Fibroblast of pulmonary artery (primary cell): ENCODE measurements at regions not wholly inside any gene's neighbourhood (a gene's known extent, or its start where the extent isn't known, plus 50 kb on each side); places are given as distances from the start of the nearest gene placed in this dataset.

Source experiments
- DNase-seq: peaks from one replicate; pipeline ENCODE4 v3.0.0-alpha.2; 2010; ENCODE audit warnings: low read depth
- H3K4me3 ChIP-seq: replicated peaks from 2 replicates; pipeline ENCODE4 v1.5.1; 2011; ENCODE audit warnings: low read depth, mild to moderate bottlenecking, control low read depth, low read length, moderate library complexity
- CTCF ChIP-seq: IDR thresholded peaks from 2 replicates; pipeline ENCODE4 v1.5.1; 2011; ENCODE audit warnings: mild to moderate bottlenecking, control low read depth, low read length, inconsistent platforms; ENCODE audit errors: missing control alignments

- TF ChIP-seq CTCF: no peak
- H3K4me3 ChIP-seq: no peak overlapping the region
- DNase-seq: no peak
Measured at GRCh38 chr5:171681061-171681460, 104.6 kb upstream of the SMIM23 start.

DNA sequence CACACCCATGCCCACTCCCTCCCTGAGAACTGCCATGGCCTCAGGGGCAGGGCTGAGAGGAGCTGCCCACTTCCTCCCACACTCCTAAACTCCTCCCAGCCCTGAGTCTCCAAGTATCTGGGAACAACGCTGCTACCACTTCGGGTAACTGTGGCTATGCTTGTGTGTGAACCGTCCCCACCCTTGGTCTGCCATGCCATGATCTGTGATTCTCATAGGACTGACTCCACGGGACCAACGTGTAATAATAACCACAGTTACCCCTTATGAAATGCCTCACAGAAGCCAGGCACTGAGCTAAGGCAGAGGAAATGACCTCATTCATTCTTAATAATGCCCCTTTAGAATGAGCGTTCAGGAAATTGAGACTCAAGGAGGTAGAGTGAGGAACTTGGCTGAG is 103.9 kb upstream of the SMIM23 start:
- H3K4me3 ChIP-seq: no peak overlapping the region
- peak; percentile 33 for DNase-seq
- TF ChIP-seq CTCF: no peak

DNA sequence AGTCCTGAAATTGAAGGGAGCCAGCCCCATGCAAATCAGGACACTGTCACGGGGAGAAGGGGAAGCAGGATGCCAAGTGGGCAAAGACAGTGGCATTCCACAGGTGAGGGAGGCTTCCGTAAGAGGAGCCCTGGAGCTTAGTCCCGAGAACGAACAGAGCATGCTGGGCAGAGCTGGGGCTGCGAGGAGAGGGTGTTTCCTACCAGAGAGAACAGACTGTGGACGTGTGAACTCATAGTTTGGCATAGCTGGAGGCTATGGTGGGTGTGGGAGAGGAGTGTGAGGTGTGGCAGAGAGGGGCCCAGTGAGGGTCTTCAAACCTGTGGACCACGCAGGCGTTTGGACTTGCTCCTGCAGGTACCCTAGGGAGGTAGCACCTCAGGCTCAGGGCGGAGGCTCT is 102.8 kb upstream of the SMIM23 start:
- no peak overlapping the region for H3K4me3 ChIP-seq
- no peak for TF ChIP-seq CTCF
- DNase-seq: no peak

- TF ChIP-seq CTCF: no peak
Measured at GRCh38 chr5:171684169-171684568, 101.4 kb upstream of the SMIM23 start.

GRCh38 chr5:171688696-171689495 is 96.7 kb upstream of the SMIM23 start:
- no peak for DNase-seq
- TF ChIP-seq CTCF: no peak
- no peak overlapping the region for H3K4me3 ChIP-seq

More at GRCh38 chr5:171684169-171684568, 101.4 kb upstream of the SMIM23 start:
- DNase-seq: no peak
- H3K4me3 ChIP-seq: no peak overlapping the region

- DNase-seq: no peak
- TF ChIP-seq CTCF: no peak
- H3K4me3 ChIP-seq: no peak overlapping the region
Measured at GRCh38 chr5:171689853-171690417, 95.7 kb upstream of the SMIM23 start.
